ENCODE measurements at regions not wholly inside any gene's neighbourhood (a gene's known extent, or its start where the extent isn't known, plus 50 kb on each side); places are given as distances from the start of the nearest gene placed in this dataset.

- no peak for ATAC-seq (replicated peaks in 1 of 4)
- Histone ChIP-seq H3K27me3 (replicated peaks in 1 of 2; ENCODE audit: control insufficient read depth in 2 of 2, extremely low read depth in 1 of 2, insufficient read depth in 2 of 2, low read length in 1 of 2) (no peaks in the 10 kb centered on the region), H3K36me3 (ENCODE audit: control insufficient read depth in 2 of 2, extremely low read depth in 1 of 2, insufficient read depth in 1 of 2, low read length in 1 of 2) (no peaks in the 10 kb centered on the region), H3K9me3 (no peaks in the 10 kb centered on the region), H3K4me3 (ENCODE audit: control insufficient read depth in 1 of 2, extremely low read depth in 1 of 2, low read length in 1 of 2) (no peak overlapping the region), H3K4me1 (ENCODE audit: control insufficient read depth in 1 of 2, extremely low read depth in 1 of 2, insufficient read depth in 2 of 2, low read length in 2 of 2) (no peaks in the 10 kb centered on the region), H3K27ac (ENCODE audit: low read length) (no peak overlapping the region)
- no peak overlapping the region for H3K4me3 Mint-ChIP-seq
- WGBS (ENCODE audit: insufficient coverage) = no CpG with 5 or more reads among the region's 2 CpGs
- no peaks in the 10 kb centered on the region for H3K4me1 Mint-ChIP-seq
- no peaks in the 10 kb centered on the region for H3K27me3 Mint-ChIP-seq
- peaks cover 0 to 5% (median 3%) of the 10 kb centered on the region in 3 donors for H3K9me3 Mint-ChIP-seq
- DNase-seq = no peak
- H3K27ac Mint-ChIP-seq = no peak overlapping the region
- ChIA-PET CTCF (no interaction called here), POLR2A (no interaction called here)
- no peaks in the 10 kb centered on the region for H3K36me3 Mint-ChIP-seq
Measured at GRCh38 chr11:106425819-106426218, 348.4 kb downstream of the AASDHPPT start.

- H3K27ac ChIP-seq (ENCODE audit: low read length) = no peak overlapping the region
- H3K4me1 ChIP-seq (ENCODE audit: control insufficient read depth in 1 of 2, extremely low read depth in 1 of 2, insufficient read depth in 2 of 2, low read length in 2 of 2) = no peaks in the 10 kb centered on the region
- DNase-seq = no peak
- ATAC-seq (replicated peaks in 1 of 4) = no peak
- no peaks in the 10 kb centered on the region for H3K27me3 ChIP-seq (replicated peaks in 1 of 2; ENCODE audit: control insufficient read depth in 2 of 2, extremely low read depth in 1 of 2, insufficient read depth in 2 of 2, low read length in 1 of 2)
- no peaks in the 10 kb centered on the region for H3K9me3 ChIP-seq
- Mint-ChIP-seq H3K27me3 (no peaks in the 10 kb centered on the region), H3K36me3 (no peaks in the 10 kb centered on the region), H3K27ac (no peak overlapping the region), H3K4me1 (no peaks in the 10 kb centered on the region), H3K9me3 (peaks cover 0 to 3% (median 0%) of the 10 kb centered on the region in 3 donors), H3K4me3 (no peak overlapping the region)
- ChIA-PET POLR2A (no interaction called here), CTCF (interaction anchor here in 1 of 2 donors (0.5 kb wide), 1 partner anchor 273 kb away, joined by 3 read pairs; no protein-coding TSS in a partner anchor)
- no peak overlapping the region for H3K4me3 ChIP-seq (ENCODE audit: control insufficient read depth in 1 of 2, extremely low read depth in 1 of 2, low read length in 1 of 2)
- no peaks in the 10 kb centered on the region for H3K36me3 ChIP-seq (ENCODE audit: control insufficient read depth in 2 of 2, extremely low read depth in 1 of 2, insufficient read depth in 1 of 2, low read length in 1 of 2)
Measured at GRCh38 chr11:106426696-106427095, 349.2 kb downstream of the AASDHPPT start.

- Mint-ChIP-seq H3K9me3 (peaks cover 0 to 3% (median 0%) of the 10 kb centered on the region in 3 donors), H3K4me3 (no peak overlapping the region), H3K36me3 (no peaks in the 10 kb centered on the region), H3K4me1 (no peaks in the 10 kb centered on the region), H3K27me3 (no peaks in the 10 kb centered on the region), H3K27ac (no peak overlapping the region)
- no peak overlapping the region for H3K4me3 ChIP-seq (ENCODE audit: control insufficient read depth in 1 of 2, extremely low read depth in 1 of 2, low read length in 1 of 2)
- H3K9me3 ChIP-seq = no peaks in the 10 kb centered on the region
- WGBS (ENCODE audit: insufficient coverage) = 100% methylated on average over 1 of the region's 2 CpGs
- no peak overlapping the region for H3K27ac ChIP-seq (ENCODE audit: low read length)
- no peak for ATAC-seq (replicated peaks in 1 of 4)
- H3K27me3 ChIP-seq (replicated peaks in 1 of 2; ENCODE audit: control insufficient read depth in 2 of 2, extremely low read depth in 1 of 2, insufficient read depth in 2 of 2, low read length in 1 of 2) = no peaks in the 10 kb centered on the region
- POLR2A ChIA-PET = interaction anchor here in 1 of 2 donors (0.6 kb wide), 1 partner anchor 460 kb away, joined by 3 read pairs; no protein-coding TSS in a partner anchor
- H3K4me1 ChIP-seq (ENCODE audit: control insufficient read depth in 1 of 2, extremely low read depth in 1 of 2, insufficient read depth in 2 of 2, low read length in 2 of 2) = no peaks in the 10 kb centered on the region
- no peaks in the 10 kb centered on the region for H3K36me3 ChIP-seq (ENCODE audit: control insufficient read depth in 2 of 2, extremely low read depth in 1 of 2, insufficient read depth in 1 of 2, low read length in 1 of 2)
- no peak for DNase-seq
- CTCF ChIA-PET = no interaction called here
Measured at GRCh38 chr11:106427736-106428135, 350.3 kb downstream of the AASDHPPT start.

- Histone ChIP-seq H3K4me1 (ENCODE audit: control insufficient read depth in 1 of 2, extremely low read depth in 1 of 2, insufficient read depth in 2 of 2, low read length in 2 of 2) (no peaks in the 10 kb centered on the region), H3K4me3 (ENCODE audit: control insufficient read depth in 1 of 2, extremely low read depth in 1 of 2, low read length in 1 of 2) (no peak overlapping the region), H3K27ac (ENCODE audit: low read length) (no peak overlapping the region), H3K36me3 (ENCODE audit: control insufficient read depth in 2 of 2, extremely low read depth in 1 of 2, insufficient read depth in 1 of 2, low read length in 1 of 2) (no peaks in the 10 kb centered on the region), H3K9me3 (no peaks in the 10 kb centered on the region), H3K27me3 (replicated peaks in 1 of 2; ENCODE audit: control insufficient read depth in 2 of 2, extremely low read depth in 1 of 2, insufficient read depth in 2 of 2, low read length in 1 of 2) (no peaks in the 10 kb centered on the region)
- Mint-ChIP-seq H3K9me3 (peaks cover 5 to 16% (median 10%) of the 10 kb centered on the region in 3 donors), H3K4me3 (no peak overlapping the region), H3K27me3 (no peaks in the 10 kb centered on the region), H3K36me3 (no peaks in the 10 kb centered on the region), H3K27ac (no peak overlapping the region), H3K4me1 (no peaks in the 10 kb centered on the region)
- CTCF ChIA-PET = no interaction called here
- no CpG with 5 or more reads among the region's 1 CpG for WGBS (ENCODE audit: insufficient coverage)
- POLR2A ChIA-PET = no interaction called here
- DNase-seq (no peak), ATAC-seq (replicated peaks in 1 of 4) (no peak)
Measured at GRCh38 chr11:106442032-106442431, 364.6 kb downstream of the AASDHPPT start.

GRCh38 chr11:106446302-106446701 lies 368.8 kb downstream of the AASDHPPT start:
- Histone ChIP-seq H3K4me3 (ENCODE audit: control insufficient read depth in 1 of 2, extremely low read depth in 1 of 2, low read length in 1 of 2) (no peak overlapping the region), H3K4me1 (ENCODE audit: control insufficient read depth in 1 of 2, extremely low read depth in 1 of 2, insufficient read depth in 2 of 2, low read length in 2 of 2) (no peaks in the 10 kb centered on the region), H3K27me3 (replicated peaks in 1 of 2; ENCODE audit: control insufficient read depth in 2 of 2, extremely low read depth in 1 of 2, insufficient read depth in 2 of 2, low read length in 1 of 2) (no peaks in the 10 kb centered on the region), H3K9me3 (no peaks in the 10 kb centered on the region), H3K27ac (ENCODE audit: low read length) (no peak overlapping the region), H3K36me3 (ENCODE audit: control insufficient read depth in 2 of 2, extremely low read depth in 1 of 2, insufficient read depth in 1 of 2, low read length in 1 of 2) (no peaks in the 10 kb centered on the region)
- CTCF ChIA-PET = interaction anchor here in 1 of 2 donors (0.5 to 0.7 kb wide), 2 partner anchors 9 to 66 kb away, joined by 3 to 4 read pairs; no protein-coding TSS in a partner anchor
- DNase-seq = no peak
- no CpG with 5 or more reads among the region's 1 CpG for WGBS (ENCODE audit: insufficient coverage)
- Mint-ChIP-seq H3K27ac (no peak overlapping the region), H3K9me3 (peaks cover 8 to 29% (median 15%) of the 10 kb centered on the region in 3 donors), H3K4me1 (no peaks in the 10 kb centered on the region), H3K27me3 (no peaks in the 10 kb centered on the region), H3K36me3 (no peaks in the 10 kb centered on the region), H3K4me3 (no peak overlapping the region)
- no peak for ATAC-seq (replicated peaks in 1 of 4)
- POLR2A ChIA-PET = interaction anchor here in 1 of 2 donors (0.7 kb wide), 1 partner anchor 402 kb away, joined by 3 read pairs; no protein-coding TSS in a partner anchor

GRCh38 chr11:106446955-106447354 lies 369.5 kb downstream of the AASDHPPT start:
- WGBS (ENCODE audit: insufficient coverage) = 46% methylated on average over 4 of the region's 4 CpGs
- Mint-ChIP-seq H3K27me3 (no peaks in the 10 kb centered on the region), H3K9me3 (peaks cover 5 to 29% (median 12%) of the 10 kb centered on the region in 3 donors), H3K27ac (no peak overlapping the region), H3K36me3 (no peaks in the 10 kb centered on the region), H3K4me3 (no peak overlapping the region), H3K4me1 (no peaks in the 10 kb centered on the region)
- H3K4me1 ChIP-seq (ENCODE audit: control insufficient read depth in 1 of 2, extremely low read depth in 1 of 2, insufficient read depth in 2 of 2, low read length in 2 of 2) = no peaks in the 10 kb centered on the region
- no peak overlapping the region for H3K27ac ChIP-seq (ENCODE audit: low read length)
- no peak for ATAC-seq (replicated peaks in 1 of 4)
- H3K36me3 ChIP-seq (ENCODE audit: control insufficient read depth in 2 of 2, extremely low read depth in 1 of 2, insufficient read depth in 1 of 2, low read length in 1 of 2) = no peaks in the 10 kb centered on the region
- ChIA-PET CTCF (interaction anchor here in 1 of 2 donors (0.7 kb wide), 1 partner anchor 8 kb away, joined by 3 read pairs; no protein-coding TSS in a partner anchor), POLR2A (interaction anchor here in 1 of 2 donors (0.7 kb wide), 1 partner anchor 402 kb away, joined by 3 read pairs; no protein-coding TSS in a partner anchor)
- DNase-seq = no peak
- H3K27me3 ChIP-seq (replicated peaks in 1 of 2; ENCODE audit: control insufficient read depth in 2 of 2, extremely low read depth in 1 of 2, insufficient read depth in 2 of 2, low read length in 1 of 2) = no peaks in the 10 kb centered on the region
- no peak overlapping the region for H3K4me3 ChIP-seq (ENCODE audit: control insufficient read depth in 1 of 2, extremely low read depth in 1 of 2, low read length in 1 of 2)
- H3K9me3 ChIP-seq = no peaks in the 10 kb centered on the region

All from T-cell (primary cell).